Muscle of leg (tissue), 3 donors: ENCODE measurements at regions not wholly inside any gene's neighbourhood (a gene's known extent, or its start where the extent isn't known, plus 50 kb on each side); places are given as distances from the start of the nearest gene placed in this dataset.

Experiments
- DNase-seq: peaks from one replicate; pipeline ENCODE4 v3.0.0; 2013
- H3K27ac ChIP-seq: one replicate; pipeline ENCODE4 v1.5.1; 2013; ENCODE audit warnings: mild to moderate bottlenecking, low read length, control low read depth
- H3K27me3 ChIP-seq: one replicate; pipeline ENCODE4 v1.6.1; 2013; ENCODE audit warnings: low read length; ENCODE audit not compliant: control insufficient read depth, insufficient read depth
- H3K36me3 ChIP-seq: one replicate; pipeline ENCODE4 v1.6.1; 2013; ENCODE audit warnings: low read length; ENCODE audit not compliant: control insufficient read depth, insufficient read depth
- H3K4me1 ChIP-seq: one replicate; pipeline ENCODE4 v1.6.1; 2013; ENCODE audit warnings: low read length; ENCODE audit not compliant: control insufficient read depth, insufficient read depth
- H3K4me3 ChIP-seq: one replicate; pipeline ENCODE4 v1.5.1; 2013; ENCODE audit warnings: low read length, control low read depth
- H3K9me3 ChIP-seq: replicated peaks from 2 replicates; pipeline ENCODE4 v1.6.1; 2013; ENCODE audit warnings: low read depth, low read length; ENCODE audit not compliant: control insufficient read depth
- WGBS: methylation state at CpG from one replicate; pipeline ENCODE4 v1.1.5; 2013; ENCODE audit warnings: missing lambda C conversion rate; ENCODE audit not compliant: insufficient coverage; 5-methylcytosine and 5-hydroxymethylcytosine counted together

DNA sequence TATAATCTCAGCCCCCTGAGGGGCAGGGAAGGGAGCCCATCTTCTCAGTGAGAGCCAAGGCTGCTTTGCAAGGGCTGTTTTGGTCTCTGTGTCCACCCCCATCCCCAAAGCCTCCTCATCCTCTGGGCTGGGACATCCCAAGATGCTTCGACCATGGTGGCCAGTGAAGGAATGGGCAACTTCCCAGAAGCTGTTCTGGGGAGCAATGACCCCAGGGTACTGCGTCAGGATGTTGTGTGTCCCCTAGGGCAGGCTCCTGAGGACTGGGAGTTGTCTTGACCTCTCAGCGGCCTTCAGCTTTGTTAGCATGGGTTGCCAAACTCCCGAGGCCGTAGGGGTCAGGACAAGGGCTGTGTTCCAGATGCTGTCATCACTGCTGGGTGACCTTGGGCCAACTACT, 238.4 kb upstream of the POU3F1 start:
- no peak overlapping the region for H3K4me3 ChIP-seq
- H3K9me3 ChIP-seq, result no peaks in the 10 kb centered on the region
- no peak for DNase-seq
- WGBS, result 66% methylated on average over 2 of the region's 5 CpGs
- H3K27me3 ChIP-seq, result peaks cover 8% of the 10 kb centered on the region
- no peaks in the 10 kb centered on the region for H3K4me1 ChIP-seq
- H3K36me3 ChIP-seq, result no peaks in the 10 kb centered on the region
- H3K27ac ChIP-seq, result no peak overlapping the region

DNA sequence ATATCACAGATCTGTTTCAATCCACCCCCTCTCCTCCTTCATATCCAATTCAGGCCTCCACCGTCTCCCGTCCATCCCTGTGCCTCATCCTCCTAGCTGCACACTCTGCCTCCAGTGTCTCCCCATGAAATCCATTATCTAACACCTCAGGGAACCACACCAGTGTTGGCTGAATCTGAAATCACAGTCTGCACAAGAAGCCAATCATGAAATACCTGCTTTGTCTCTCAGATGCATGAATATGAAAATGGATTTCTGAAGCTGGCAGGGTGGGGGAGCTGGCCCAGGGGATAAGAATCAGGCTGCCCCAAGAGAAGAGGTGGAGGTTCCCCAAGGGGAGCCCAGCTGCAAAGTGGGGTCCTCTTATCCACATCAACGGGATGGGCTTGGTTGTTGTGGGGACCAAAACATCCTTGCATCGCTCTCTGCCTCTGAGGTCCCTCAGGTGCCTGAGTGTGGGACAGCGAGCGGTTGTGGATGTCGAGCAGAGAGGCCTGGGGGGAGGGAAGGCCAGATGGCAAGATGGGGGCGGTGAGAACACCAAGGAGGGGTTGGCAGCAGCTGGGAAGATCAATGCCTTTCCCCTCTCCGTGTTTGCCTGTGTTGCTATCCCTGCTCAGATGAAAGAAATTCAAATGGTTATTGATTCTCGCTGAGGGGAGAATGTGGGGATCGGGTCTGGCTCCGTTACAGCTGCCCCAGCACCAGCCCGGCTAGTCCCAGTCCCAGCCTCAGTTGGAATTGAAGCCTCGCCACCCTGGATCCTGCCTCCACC, 237.3 kb upstream of the POU3F1 start:
- Histone ChIP-seq H3K4me1 (no peaks in the 10 kb centered on the region), H3K36me3 (no peaks in the 10 kb centered on the region), H3K27me3 (peaks cover 8% of the 10 kb centered on the region), H3K9me3 (no peaks in the 10 kb centered on the region), H3K27ac (no peak overlapping the region), H3K4me3 (no peak overlapping the region)
- no peak for DNase-seq
- 61% methylated on average over 7 of the region's 14 CpGs for WGBS

DNA sequence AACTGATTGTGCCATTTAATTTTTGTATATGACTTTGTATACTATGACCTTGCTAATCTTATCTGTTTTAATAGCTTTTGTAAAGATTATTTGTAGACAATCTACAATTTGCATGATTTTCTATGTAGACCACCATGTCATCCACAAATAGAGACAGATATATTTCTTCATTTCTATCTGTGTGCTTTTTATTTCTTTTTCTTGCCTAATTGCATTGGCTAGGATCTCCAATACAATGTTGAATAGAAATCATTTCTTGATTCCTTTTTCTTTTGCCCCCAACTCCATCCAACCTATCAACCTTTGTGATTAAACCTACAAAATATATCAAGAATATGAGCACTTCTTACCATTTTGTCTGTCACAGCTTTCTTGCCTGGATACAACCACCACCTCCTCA, 232.6 kb upstream of the POU3F1 start:
- no peak for DNase-seq
- H3K27me3 ChIP-seq, result peaks cover 7% of the 10 kb centered on the region
- peaks cover 2% of the 10 kb centered on the region for H3K9me3 ChIP-seq
- H3K4me3 ChIP-seq, result no peak overlapping the region
- H3K4me1 ChIP-seq, result peaks cover 5% of the 10 kb centered on the region
- no peaks in the 10 kb centered on the region for H3K36me3 ChIP-seq
- no peak overlapping the region for H3K27ac ChIP-seq

DNA sequence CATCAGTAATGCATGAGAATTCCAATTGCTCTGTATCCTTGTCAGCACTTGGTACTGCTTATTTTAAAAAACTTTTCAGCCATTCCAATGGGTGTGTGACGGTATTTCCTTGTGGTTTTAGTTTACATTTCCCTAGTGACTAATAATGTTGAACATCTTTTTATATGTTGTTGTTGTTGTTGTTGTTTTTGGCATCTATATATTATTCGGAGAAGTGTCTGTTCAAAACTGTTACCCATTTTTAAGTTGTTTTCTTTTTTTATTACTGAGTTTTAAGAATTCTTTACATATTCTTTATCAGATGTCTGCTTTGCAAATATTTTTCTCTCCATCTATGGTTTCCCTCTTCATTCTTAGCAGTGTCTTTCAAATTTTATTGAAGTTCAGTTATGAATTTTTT, 231.1 kb upstream of the POU3F1 start:
- WGBS, result no CpG with 5 or more reads among the region's 2 CpGs
- H3K27ac ChIP-seq, result no peak overlapping the region
- DNase-seq, result no peak
- H3K9me3 ChIP-seq, result peaks cover 2% of the 10 kb centered on the region
- no peak overlapping the region for H3K4me3 ChIP-seq
- H3K36me3 ChIP-seq, result no peaks in the 10 kb centered on the region
- H3K27me3 ChIP-seq, result peaks cover 4% of the 10 kb centered on the region
- H3K4me1 ChIP-seq, result peaks cover 5% of the 10 kb centered on the region

DNA sequence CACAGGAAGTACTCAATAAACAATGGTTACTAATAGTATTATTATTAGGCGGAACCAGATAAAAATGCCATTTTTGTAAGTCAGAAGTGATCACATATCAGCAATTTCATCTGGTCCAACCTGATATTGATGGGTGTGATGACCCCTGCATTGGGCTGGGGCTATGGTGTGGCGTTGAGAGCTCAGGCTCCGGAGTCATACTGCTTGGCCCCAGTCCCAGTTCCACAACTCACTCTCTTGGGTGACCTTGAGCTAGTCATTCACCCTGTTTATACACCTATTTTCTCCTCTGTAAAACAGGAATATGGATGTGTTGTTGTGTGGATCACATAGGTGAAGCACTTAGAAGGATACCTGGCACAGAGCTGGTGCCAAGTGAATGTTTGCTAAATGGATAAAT, 229.4 kb upstream of the POU3F1 start:
- DNase-seq, result no peak
- Histone ChIP-seq H3K27me3 (peaks cover 10% of the 10 kb centered on the region), H3K27ac (no peak overlapping the region), H3K9me3 (peaks cover 2% of the 10 kb centered on the region), H3K4me3 (no peak overlapping the region), H3K36me3 (no peaks in the 10 kb centered on the region), H3K4me1 (peaks cover 5% of the 10 kb centered on the region)
- WGBS, result no CpG with 5 or more reads among the region's 3 CpGs

DNA sequence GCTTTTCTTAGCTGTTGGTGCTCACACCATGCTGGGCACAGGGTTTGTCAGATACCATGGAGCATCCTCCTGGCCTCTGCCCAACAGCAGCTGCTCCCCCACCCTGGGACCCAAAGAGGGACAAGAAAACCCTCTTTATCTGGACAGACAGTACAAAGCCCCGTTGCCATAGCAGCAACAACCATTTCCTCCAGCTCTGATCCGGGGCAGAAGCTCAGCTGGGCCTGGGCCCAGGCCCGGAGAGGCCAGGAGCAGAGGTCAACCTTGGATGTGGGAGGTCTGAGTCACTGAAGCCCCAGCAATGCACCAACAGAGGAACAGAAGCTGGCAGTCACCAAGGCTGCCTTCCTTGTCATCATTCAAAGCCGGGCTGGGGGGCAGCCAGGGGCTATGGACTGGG, 228.4 kb upstream of the POU3F1 start:
- DNase-seq, result peak; percentile 49
- 35% methylated on average over 3 of the region's 4 CpGs for WGBS

DNA sequence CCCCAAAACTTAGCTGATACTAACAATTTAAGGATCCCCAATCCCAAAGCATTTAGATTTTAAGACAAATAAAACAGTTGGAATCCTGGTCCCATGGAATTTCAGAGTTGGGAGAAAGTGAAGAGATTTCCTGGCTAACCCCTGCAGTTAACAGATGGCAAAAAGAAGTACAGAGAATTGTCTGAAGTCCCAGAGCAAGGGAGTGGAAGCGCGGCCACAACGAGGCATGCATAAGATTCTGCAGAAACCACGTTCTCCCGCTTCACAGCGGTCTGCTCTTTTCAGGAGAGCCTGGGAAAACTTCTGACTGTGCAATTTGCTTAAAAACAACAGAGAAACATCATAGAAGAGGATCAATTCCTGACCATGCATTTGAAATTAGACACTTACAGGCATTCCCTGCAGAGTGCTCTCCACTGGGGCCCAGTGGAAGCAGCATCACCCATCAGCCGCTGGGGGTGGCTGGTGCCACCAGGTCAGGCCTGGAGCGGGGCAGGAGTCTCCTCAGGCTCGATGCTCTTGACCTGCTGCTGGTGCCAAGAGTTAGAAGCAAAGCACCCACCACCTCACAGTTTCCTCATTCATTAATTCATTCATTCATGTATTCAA, 226.7 kb upstream of the POU3F1 start:
- DNase-seq, result peak; percentile 35
- Histone ChIP-seq H3K9me3 (peaks cover 2% of the 10 kb centered on the region), H3K27ac (no peak overlapping the region), H3K4me3 (no peak overlapping the region), H3K36me3 (no peaks in the 10 kb centered on the region), H3K27me3 (peaks cover 22% of the 10 kb centered on the region), H3K4me1 (peaks cover 5% of the 10 kb centered on the region)
- 24% methylated on average over 7 of the region's 9 CpGs for WGBS

More for the DNA sequence above, 228.4 kb upstream of the POU3F1 start:
- H3K4me3 ChIP-seq, result no peak overlapping the region
- H3K4me1 ChIP-seq, result peaks cover 5% of the 10 kb centered on the region
- H3K9me3 ChIP-seq, result peaks cover 2% of the 10 kb centered on the region
- peaks cover 17% of the 10 kb centered on the region for H3K27me3 ChIP-seq
- H3K36me3 ChIP-seq, result no peaks in the 10 kb centered on the region
- no peak overlapping the region for H3K27ac ChIP-seq

DNA sequence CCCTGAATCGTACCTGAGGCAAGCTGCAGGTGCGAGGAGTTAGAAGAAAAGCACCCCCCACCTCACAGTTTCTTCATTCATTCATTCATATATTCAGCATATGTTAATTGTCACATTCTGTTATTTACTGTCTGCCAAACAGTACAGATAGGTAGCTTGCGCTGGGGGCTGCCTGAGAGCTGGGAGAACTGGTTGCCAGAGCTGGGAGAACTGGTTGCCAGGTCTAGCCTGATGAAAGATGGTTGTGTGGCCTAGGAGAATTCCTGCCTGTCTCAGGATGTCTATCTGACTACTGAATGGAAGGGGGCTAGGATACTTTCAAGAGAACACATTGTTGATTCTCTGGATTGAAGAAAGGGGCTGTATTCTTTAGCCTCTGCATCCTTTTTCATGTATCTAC, 225.9 kb upstream of the POU3F1 start:
- Histone ChIP-seq H3K27ac (no peak overlapping the region), H3K4me3 (no peak overlapping the region), H3K36me3 (no peaks in the 10 kb centered on the region), H3K27me3 (peaks cover 22% of the 10 kb centered on the region), H3K4me1 (peaks cover 5% of the 10 kb centered on the region), H3K9me3 (no peaks in the 10 kb centered on the region)
- DNase-seq, result no peak
- 100% methylated on average over 1 of the region's 3 CpGs for WGBS

DNA sequence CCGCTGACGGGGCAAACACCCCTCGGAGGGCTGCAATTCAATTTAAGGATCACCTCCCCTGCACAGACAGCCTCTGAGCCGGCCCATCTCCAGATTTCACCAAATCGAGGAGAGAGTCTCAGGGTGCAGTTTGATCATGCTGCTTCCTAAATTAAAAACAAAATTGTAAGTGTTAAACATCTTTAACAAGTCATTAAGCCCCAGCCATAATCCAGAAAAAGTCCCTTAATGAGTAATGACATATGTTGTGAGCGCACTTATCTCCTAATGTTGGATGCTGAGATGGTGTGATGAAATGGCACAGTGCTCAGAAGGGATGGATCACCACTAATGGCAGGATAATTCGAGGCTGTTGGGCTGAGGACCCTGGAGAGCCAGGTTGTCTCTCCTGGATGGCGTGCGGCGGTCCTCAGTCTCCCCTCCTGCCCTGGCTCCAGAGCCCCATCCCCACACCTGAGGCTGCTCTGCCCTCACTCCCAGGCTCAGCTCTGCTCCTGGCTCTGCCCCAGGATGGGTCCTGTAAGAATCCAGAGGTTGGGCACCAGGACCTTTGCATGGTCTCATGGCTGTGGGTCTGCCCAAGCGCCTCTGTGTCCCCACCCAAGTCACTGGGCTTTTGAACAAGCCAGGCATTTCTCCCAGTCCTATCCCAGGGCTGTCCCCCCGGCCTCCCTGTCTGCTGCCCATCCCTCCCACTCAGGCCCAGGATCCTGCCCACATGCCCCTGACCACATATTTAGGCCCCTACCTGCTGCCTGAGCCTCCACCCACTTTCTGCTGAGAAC, 224.4 kb upstream of the POU3F1 start:
- Histone ChIP-seq H3K27ac (no peak overlapping the region), H3K27me3 (peaks cover 25% of the 10 kb centered on the region), H3K36me3 (no peaks in the 10 kb centered on the region), H3K4me3 (no peak overlapping the region), H3K4me1 (peaks cover 5% of the 10 kb centered on the region), H3K9me3 (no peaks in the 10 kb centered on the region)
- WGBS, result 71% methylated on average over 6 of the region's 12 CpGs
- no peak for DNase-seq
